ENCODE measurements at regions not wholly inside any gene's neighbourhood (a gene's known extent, or its start where the extent isn't known, plus 50 kb on each side); places are given as distances from the start of the nearest gene placed in this dataset.

DNA sequence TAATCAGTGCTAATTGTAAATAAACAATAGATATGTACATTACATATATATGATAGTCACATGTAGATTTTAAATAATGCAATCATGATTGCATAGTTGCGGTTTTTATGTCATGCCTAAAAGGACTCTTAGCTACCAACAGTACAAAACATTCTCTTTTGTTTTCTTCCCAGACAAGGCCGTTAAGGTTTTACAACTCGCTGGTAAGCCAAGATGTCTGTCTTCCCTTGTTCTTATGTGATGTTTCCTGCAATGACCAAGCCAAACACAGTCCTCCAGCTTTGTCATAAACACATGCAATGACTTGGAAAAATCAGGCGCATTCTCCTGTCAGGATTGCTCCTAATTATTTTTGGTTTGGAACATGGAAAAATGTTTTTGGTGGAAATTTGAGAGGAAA is 192.3 kb upstream of the GLI3 start:
- TF ChIP-seq POLR2A (IDR thresholded peaks at IDR 0.05) = no peak
- TF ChIP-seq, protein P1, sequence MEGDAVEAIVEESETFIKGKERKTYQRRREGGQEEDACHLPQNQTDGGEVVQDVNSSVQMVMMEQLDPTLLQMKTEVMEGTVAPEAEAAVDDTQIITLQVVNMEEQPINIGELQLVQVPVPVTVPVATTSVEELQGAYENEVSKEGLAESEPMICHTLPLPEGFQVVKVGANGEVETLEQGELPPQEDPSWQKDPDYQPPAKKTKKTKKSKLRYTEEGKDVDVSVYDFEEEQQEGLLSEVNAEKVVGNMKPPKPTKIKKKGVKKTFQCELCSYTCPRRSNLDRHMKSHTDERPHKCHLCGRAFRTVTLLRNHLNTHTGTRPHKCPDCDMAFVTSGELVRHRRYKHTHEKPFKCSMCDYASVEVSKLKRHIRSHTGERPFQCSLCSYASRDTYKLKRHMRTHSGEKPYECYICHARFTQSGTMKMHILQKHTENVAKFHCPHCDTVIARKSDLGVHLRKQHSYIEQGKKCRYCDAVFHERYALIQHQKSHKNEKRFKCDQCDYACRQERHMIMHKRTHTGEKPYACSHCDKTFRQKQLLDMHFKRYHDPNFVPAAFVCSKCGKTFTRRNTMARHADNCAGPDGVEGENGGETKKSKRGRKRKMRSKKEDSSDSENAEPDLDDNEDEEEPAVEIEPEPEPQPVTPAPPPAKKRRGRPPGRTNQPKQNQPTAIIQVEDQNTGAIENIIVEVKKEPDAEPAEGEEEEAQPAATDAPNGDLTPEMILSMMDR (IDR thresholded peaks at IDR 0.05 in 4 of 5, conservative IDR thresholded peaks at IDR 0.05 in 1 of 5) = no peak

Measured in gastrocnemius medialis (tissue), 4 donors.